SK-N-SH treated with all-trans-retinoic acid at 6 μM for 48 hours (cell line): ENCODE measurements at regions not wholly inside any gene's neighbourhood (a gene's known extent, or its start where the extent isn't known, plus 50 kb on each side); places are given as distances from the start of the nearest gene placed in this dataset.

Experiments used
- ATAC-seq: fragments of 200-7000 bp; cut with Tn5 transposase; 3 replicates; pipeline ENCODE4 v1.9.1; 2020; ENCODE audit warnings: mild to moderate bottlenecking, moderate library complexity
- ARNTL ChIP-seq: fragments of 450-650 bp; formaldehyde crosslinking; IDR thresholded peaks from 2 replicates; pipeline ENCODE4 v1.5.0; 2020; ENCODE audit warnings: low read depth, mild to moderate bottlenecking, moderate library complexity, borderline replicate concordance
- BACH2 ChIP-seq: fragments of 250-450 bp; sonication (Bioruptor Pico); IDR thresholded peaks from 2 replicates; pipeline ENCODE4 v1.9.0; 2021; ENCODE audit warnings: mild to moderate bottlenecking, borderline replicate concordance
- CREB5 ChIP-seq: fragments of 250-450 bp; sonication (Bioruptor Pico); IDR thresholded peaks from 2 replicates; pipeline ENCODE4 v1.5.1; 2020; ENCODE audit warnings: low read depth, mild to moderate bottlenecking, moderate library complexity
- CSDC2 ChIP-seq: fragments of 250-450 bp; sonication (Bioruptor Pico); IDR thresholded peaks from 2 replicates; pipeline ENCODE4 v1.5.0; 2020; ENCODE audit warnings: mild to moderate bottlenecking, moderate library complexity
- CSRNP3 ChIP-seq: fragments of 250-450 bp; sonication (Bioruptor Pico); IDR thresholded peaks from 2 replicates; pipeline ENCODE4 v1.5.1; 2021; ENCODE audit warnings: mild to moderate bottlenecking, moderate library complexity
- ESRRG ChIP-seq: fragments of 250-450 bp; sonication (Bioruptor Pico); IDR thresholded peaks from 2 replicates; pipeline ENCODE4 v1.6.1; 2021; ENCODE audit warnings: mild to moderate bottlenecking
- GLIS3 ChIP-seq: fragments of 250-450 bp; sonication (Bioruptor Pico); IDR thresholded peaks from 2 replicates; pipeline ENCODE4 v1.5.0; 2020; ENCODE audit warnings: mild to moderate bottlenecking, moderate library complexity
- ISL1 ChIP-seq: fragments of 250-450 bp; sonication (Bioruptor Pico); IDR thresholded peaks from 2 replicates; pipeline ENCODE4 v2.1.2; 2022; ENCODE audit warnings: mild to moderate bottlenecking, moderate library complexity
- OSR1 ChIP-seq: fragments of 250-450 bp; sonication (Bioruptor Pico); IDR thresholded peaks from 2 replicates; pipeline ENCODE4 v1.8.0; 2022; ENCODE audit warnings: moderate library complexity, mild to moderate bottlenecking, inconsistent platforms
- PATZ1 ChIP-seq: fragments of 250-450 bp; sonication (Bioruptor Pico); IDR thresholded peaks from 2 replicates; pipeline ENCODE4 v1.8.0; 2020; ENCODE audit warnings: mild to moderate bottlenecking, moderate library complexity, borderline replicate concordance
- POU6F1 ChIP-seq: fragments of 250-450 bp; sonication (Bioruptor Pico); IDR thresholded peaks from 2 replicates; pipeline ENCODE4 v1.8.0; 2021; ENCODE audit warnings: low read depth, mild to moderate bottlenecking, moderate library complexity, borderline replicate concordance
- PPARA ChIP-seq: fragments of 250-450 bp; sonication (Bioruptor Pico); IDR thresholded peaks from 2 replicates; pipeline ENCODE4 v1.5.0; 2020; ENCODE audit warnings: mild to moderate bottlenecking, borderline replicate concordance
- RARB ChIP-seq: fragments of 250-450 bp; sonication (Bioruptor Pico); IDR thresholded peaks from 2 replicates; pipeline ENCODE4 v1.8.0; 2021; ENCODE audit warnings: mild to moderate bottlenecking, moderate library complexity
- TCF4 ChIP-seq: fragments of 250-450 bp; sonication (Bioruptor Pico); IDR thresholded peaks from 2 replicates; pipeline ENCODE4 v1.8.0; 2021; ENCODE audit warnings: mild to moderate bottlenecking, moderate library complexity, borderline replicate concordance
- TOX ChIP-seq: fragments of 250-450 bp; sonication (Bioruptor Pico); IDR thresholded peaks from 2 replicates; pipeline ENCODE4 v1.8.0; 2021; ENCODE audit warnings: mild to moderate bottlenecking, moderate library complexity, borderline replicate concordance
- TSHZ2 ChIP-seq: fragments of 250-450 bp; sonication (Bioruptor Pico); IDR thresholded peaks from 2 replicates; pipeline ENCODE4 v1.5.0; 2020; ENCODE audit warnings: mild to moderate bottlenecking, moderate library complexity
- ZFP3 ChIP-seq: fragments of 250-450 bp; sonication (Bioruptor Pico); IDR thresholded peaks from 2 replicates; pipeline ENCODE4 v1.5.0; 2020; ENCODE audit warnings: mild to moderate bottlenecking, moderate library complexity
- ZFP30 ChIP-seq: fragments of 450-650 bp; formaldehyde crosslinking; IDR thresholded peaks from 2 replicates; pipeline ENCODE4 v1.5.0; 2022; ENCODE audit warnings: mild to moderate bottlenecking, moderate library complexity
- ZNF565 ChIP-seq: fragments of 450-650 bp; formaldehyde crosslinking; conservative IDR thresholded peaks from 2 replicates; pipeline ENCODE4 v1.5.0; 2020; ENCODE audit warnings: low read depth, mild to moderate bottlenecking, moderate library complexity
- ZNF70 ChIP-seq: fragments of 450-650 bp; formaldehyde crosslinking; IDR thresholded peaks from 2 replicates; pipeline ENCODE4 v1.5.0; 2020; ENCODE audit warnings: mild to moderate bottlenecking, moderate library complexity
- ZNF8 ChIP-seq: fragments of 450-650 bp; formaldehyde crosslinking; IDR thresholded peaks from 2 replicates; pipeline ENCODE4 v1.5.0; 2020; ENCODE audit warnings: mild to moderate bottlenecking, moderate library complexity

GRCh38 chr16:26395700-26396099 is 671.0 kb upstream of the C16orf82 start:
- TF ChIP-seq TOX (CRISPR knock-in tag) (no peak), RARB (CRISPR knock-in tag) (no peak), TSHZ2 (CRISPR knock-in tag) (no peak), BACH2 (no peak), ISL1 (CRISPR knock-in tag) (no peak), GLIS3 (CRISPR knock-in tag) (no peak), ESRRG (no peak)
- ATAC-seq: no peak

- no peak for ATAC-seq
- TF ChIP-seq BACH2: no peak
- no peak for TF ChIP-seq GLIS3 (CRISPR knock-in tag)
- TF ChIP-seq ZFP3 (CRISPR knock-in tag): no peak
- no peak for TF ChIP-seq RARB (CRISPR knock-in tag)
- TF ChIP-seq TCF4: no peak
- no peak for TF ChIP-seq ZNF565
- TF ChIP-seq PATZ1: no peak
- no peak for TF ChIP-seq ZNF8
- no peak for TF ChIP-seq POU6F1
- no peak for TF ChIP-seq CREB5 (CRISPR knock-in tag)
- TF ChIP-seq ESRRG: no peak
- no peak for TF ChIP-seq OSR1
- TF ChIP-seq ZNF70: no peak
- no peak for TF ChIP-seq PPARA (CRISPR knock-in tag)
- no peak for TF ChIP-seq CSRNP3
Measured at GRCh38 chr16:26396511-26397235, 670.1 kb upstream of the C16orf82 start.

GRCh38 chr16:26413780-26414179 is 652.9 kb upstream of the C16orf82 start:
- no peak for ATAC-seq
- no peak for TF ChIP-seq TSHZ2 (CRISPR knock-in tag)
- TF ChIP-seq PATZ1: no peak
- TF ChIP-seq ARNTL (CRISPR knock-in tag): no peak
- no peak for TF ChIP-seq ZFP30 (CRISPR knock-in tag)
- TF ChIP-seq POU6F1: no peak
- TF ChIP-seq CREB5 (CRISPR knock-in tag): no peak
- no peak for TF ChIP-seq CSDC2 (CRISPR knock-in tag)
- no peak for TF ChIP-seq ZNF565
- no peak for TF ChIP-seq RARB (CRISPR knock-in tag)
- TF ChIP-seq, all 23 proteins: peak for 0
